SK-N-SH (cell line): ENCODE measurements at regions not wholly inside any gene's neighbourhood (a gene's known extent, or its start where the extent isn't known, plus 50 kb on each side); places are given as distances from the start of the nearest gene placed in this dataset.

Experiments
- CHD2 ChIP-seq: fragments of 150-350 bp; IDR thresholded peaks from 2 replicates; pipeline ENCODE4 v1.6.1; 2018; ENCODE audit warnings: low read length; ENCODE audit not compliant: partially characterized antibody
- EZH2phosphoT487 ChIP-seq: fragments of 200-600 bp; sonication (generic); IDR thresholded peaks from 2 replicates; pipeline ENCODE4 v1.6.1; 2017; ENCODE audit warnings: low read depth, mixed run types, mild to moderate bottlenecking, antibody characterized with exemption, moderate library complexity, borderline replicate concordance
- FOSL2 ChIP-seq: IDR thresholded peaks from 2 replicates; pipeline ENCODE4 v1.4.0; 2012; ENCODE audit warnings: low read depth, mild to moderate bottlenecking, moderate library complexity, borderline replicate concordance
- FOXJ3 ChIP-seq: sonication (generic); formaldehyde crosslinking; IDR thresholded peaks from 2 replicates; pipeline ENCODE4 v1.5.1; 2020; ENCODE audit warnings: mild to moderate bottlenecking, missing genetic modification reagents
- MEF2A ChIP-seq: IDR thresholded peaks from 2 replicates; pipeline ENCODE4 v1.4.0; 2012; ENCODE audit warnings: low read depth, borderline replicate concordance
- MXI1 ChIP-seq: IDR thresholded peaks from 2 replicates; pipeline ENCODE4 v1.6.1; 2012; ENCODE audit warnings: mild to moderate bottlenecking, low read depth, low read length, improper control_type of control experiment
- RAD21 ChIP-seq: IDR thresholded peaks from 2 replicates; pipeline ENCODE4 v1.6.1; 2012; ENCODE audit warnings: mild to moderate bottlenecking, low read length
- RCOR1 ChIP-seq: fragments of 150-350 bp; IDR thresholded peaks from 2 replicates; pipeline ENCODE4 v1.6.1; 2017; ENCODE audit warnings: antibody characterized with exemption, low read length
- REST ChIP-seq: IDR thresholded peaks from 2 replicates; pipeline ENCODE4 v1.6.1; 2012; ENCODE audit warnings: mild to moderate bottlenecking, low read depth, low read length, moderate library complexity
- TAF1 ChIP-seq: IDR thresholded peaks from 2 replicates; pipeline ENCODE4 v1.6.1; 2012; ENCODE audit warnings: low read depth, mild to moderate bottlenecking, low read length, moderate library complexity, borderline replicate concordance
- ZBTB33 ChIP-seq: IDR thresholded peaks from 2 replicates; pipeline ENCODE4 v1.4.0; 2012; ENCODE audit warnings: low read depth, borderline replicate concordance
- TF ChIP-seq, protein P1 (sequence below): fragments of 200-600 bp; sonication (generic); IDR thresholded peaks from 2 replicates; pipeline ENCODE4 v1.6.1; 2017; ENCODE audit warnings: antibody characterized with exemption, mild to moderate bottlenecking, moderate library complexity

GRCh38 chr14:86012461-86012860 lies 482.5 kb downstream of the FLRT2 start:
- TF ChIP-seq REST (no peak), RAD21 (no peak), TAF1 (no peak), MXI1 (no peak), FOSL2 (no peak), CHD2 (no peak), FOXJ3 (CRISPR knock-in tag) (no peak), MEF2A (no peak), EZH2phosphoT487 (no peak), RCOR1 (no peak), ZBTB33 (no peak)
- TF ChIP-seq, protein P1, sequence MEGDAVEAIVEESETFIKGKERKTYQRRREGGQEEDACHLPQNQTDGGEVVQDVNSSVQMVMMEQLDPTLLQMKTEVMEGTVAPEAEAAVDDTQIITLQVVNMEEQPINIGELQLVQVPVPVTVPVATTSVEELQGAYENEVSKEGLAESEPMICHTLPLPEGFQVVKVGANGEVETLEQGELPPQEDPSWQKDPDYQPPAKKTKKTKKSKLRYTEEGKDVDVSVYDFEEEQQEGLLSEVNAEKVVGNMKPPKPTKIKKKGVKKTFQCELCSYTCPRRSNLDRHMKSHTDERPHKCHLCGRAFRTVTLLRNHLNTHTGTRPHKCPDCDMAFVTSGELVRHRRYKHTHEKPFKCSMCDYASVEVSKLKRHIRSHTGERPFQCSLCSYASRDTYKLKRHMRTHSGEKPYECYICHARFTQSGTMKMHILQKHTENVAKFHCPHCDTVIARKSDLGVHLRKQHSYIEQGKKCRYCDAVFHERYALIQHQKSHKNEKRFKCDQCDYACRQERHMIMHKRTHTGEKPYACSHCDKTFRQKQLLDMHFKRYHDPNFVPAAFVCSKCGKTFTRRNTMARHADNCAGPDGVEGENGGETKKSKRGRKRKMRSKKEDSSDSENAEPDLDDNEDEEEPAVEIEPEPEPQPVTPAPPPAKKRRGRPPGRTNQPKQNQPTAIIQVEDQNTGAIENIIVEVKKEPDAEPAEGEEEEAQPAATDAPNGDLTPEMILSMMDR: no peak
